Endothelial cell of umbilical vein (primary cell): ENCODE measurements at regions not wholly inside any gene's neighbourhood (a gene's known extent, or its start where the extent isn't known, plus 50 kb on each side); places are given as distances from the start of the nearest gene placed in this dataset.

Experiments
- BruUV-seq: library from RNA; stranded (reverse); fragments of 400-500 nt; replicated peaks from 2 replicates; lab custom pipeline; 2021; lab: Mats Ljungman, UMichigan
- CTCF ChIA-PET: fragments of 300-600, 350-600 bp; sonication (Branson Sonifier 250); formaldehyde crosslinking; loops from one replicate; lab custom pipeline; 2021; ENCODE audit warnings: antibody characterized with exemption, inconsistent platforms; lab: Charles Lee
- POLR2A ChIA-PET: fragments of 300-600, 350-600 bp; sonication (Branson Sonifier 250); formaldehyde crosslinking; loops from one replicate; lab custom pipeline; 2021; ENCODE audit warnings: antibody characterized with exemption, inconsistent platforms; lab: Charles Lee
- DNase-seq: peaks from one replicate; pipeline ENCODE4 v3.0.0-alpha.2; 2011; ENCODE audit warnings: low read depth, low spot score
- FAIRE-seq: peaks from 2 replicates; lab custom pipeline; 2011; peaks lifted over from hg19 to GRCh38; lab: Jason Lieb, UNC
- H2AFZ ChIP-seq: 2 replicates; pipeline ENCODE4 v1.6.0; 2012; ENCODE audit warnings: low read depth, low read length, control low read depth, inconsistent platforms
- H3K27ac ChIP-seq: 2 replicates; pipeline ENCODE4 v1.5.1; 2011; ENCODE audit warnings: low read depth, mild to moderate bottlenecking, control low read depth, low read length, moderate library complexity; ENCODE audit not compliant: insufficient read depth
- H3K27me3 ChIP-seq, 2 experiments: 2 replicates each; pipeline versions ENCODE4 v1.6.0 to v1.6.1; 2011; ENCODE audit warnings: low read length in 2 of 2, mixed read lengths in 1 of 2; ENCODE audit not compliant: control insufficient read depth in 2 of 2, insufficient read depth in 2 of 2
- H3K36me3 ChIP-seq, 2 experiments: 2 replicates in 1 of 2; 3 replicates in 1 of 2; pipeline ENCODE4 v1.5.1; 2011; ENCODE audit warnings: low read length in 2 of 2, mild to moderate bottlenecking in 1 of 2, moderate library complexity in 1 of 2; ENCODE audit not compliant: control insufficient read depth in 2 of 2, insufficient read depth in 2 of 2; ENCODE audit errors: extremely low read depth in 1 of 2
- H3K4me1 ChIP-seq: 3 replicates; pipeline ENCODE4 v1.5.1; 2011; ENCODE audit warnings: mild to moderate bottlenecking, low read length; ENCODE audit not compliant: control insufficient read depth, insufficient read depth; ENCODE audit errors: extremely low read depth
- H3K4me2 ChIP-seq: 2 replicates; pipeline ENCODE4 v1.6.1; 2011; ENCODE audit warnings: low read length, control low read depth, mixed read lengths; ENCODE audit not compliant: insufficient read depth
- H3K4me3 ChIP-seq, 3 experiments: fragments of 200-600 bp in 1 of 3; sonication (generic), shearing (Covaris generic) in 1 of 3; replicated peaks in 1 of 3; 2 replicates each; pipeline ENCODE4 v1.5.1; 2011 to 2016; ENCODE audit warnings: control low read depth in 3 of 3, low read length in 3 of 3, mild to moderate bottlenecking in 2 of 3, inconsistent platforms in 1 of 3, low read depth in 1 of 3, moderate library complexity in 1 of 3; ENCODE audit not compliant: insufficient read depth in 1 of 3
- H3K79me2 ChIP-seq: 2 replicates; pipeline ENCODE4 v1.6.0; 2012; ENCODE audit warnings: low read length, inconsistent platforms; ENCODE audit not compliant: control insufficient read depth, insufficient read depth
- H3K9ac ChIP-seq: replicated peaks from 2 replicates; pipeline ENCODE3; 2011; ENCODE audit warnings: low read length, control low read depth; ENCODE audit not compliant: insufficient read depth; ENCODE audit errors: extremely low read depth
- H3K9me1 ChIP-seq: replicated peaks from 3 replicates; pipeline ENCODE4 v1.6.0; 2011; ENCODE audit warnings: mild to moderate bottlenecking, low read length; ENCODE audit not compliant: control insufficient read depth, insufficient read depth; ENCODE audit errors: extremely low read depth
- H3K9me3 ChIP-seq: replicated peaks from 2 replicates; pipeline ENCODE4 v1.5.1; 2012; ENCODE audit warnings: low read length, inconsistent platforms; ENCODE audit not compliant: control insufficient read depth, insufficient read depth
- H4K20me1 ChIP-seq: replicated peaks from 2 replicates; pipeline ENCODE3; 2011; ENCODE audit warnings: mild to moderate bottlenecking, low read length; ENCODE audit not compliant: control insufficient read depth, insufficient read depth; ENCODE audit errors: extremely low read depth
- EZH2 ChIP-seq: IDR thresholded peaks from 2 replicates; pipeline ENCODE4 v1.6.1; 2012; ENCODE audit warnings: borderline replicate concordance, low read depth, mild to moderate bottlenecking, moderate library complexity, low read length, inconsistent platforms; ENCODE audit not compliant: severe bottlenecking
- FOS ChIP-seq: IDR thresholded peaks from 2 replicates; pipeline ENCODE4 v1.6.1; 2011; ENCODE audit warnings: mild to moderate bottlenecking, low read length, moderate library complexity, borderline replicate concordance; ENCODE audit not compliant: insufficient read depth
- GATA2 ChIP-seq: IDR thresholded peaks from 2 replicates; pipeline ENCODE4 v1.7.0; 2011; ENCODE audit warnings: low read depth, mild to moderate bottlenecking, moderate library complexity, mixed read lengths, low read length; ENCODE audit not compliant: insufficient read length, insufficient read depth
- JUN ChIP-seq: IDR thresholded peaks from 2 replicates; pipeline ENCODE4 v1.6.1; 2011; ENCODE audit warnings: borderline replicate concordance, low read depth; ENCODE audit not compliant: insufficient read length, insufficient read depth
- MYC ChIP-seq: IDR thresholded peaks from one replicate; pipeline ENCODE4 v1.6.1; 2011; ENCODE audit warnings: mild to moderate bottlenecking, low read depth, low read length
- POLR2A ChIP-seq: IDR thresholded peaks from 2 replicates; pipeline ENCODE4 v1.6.1; 2012; ENCODE audit warnings: low read depth, mild to moderate bottlenecking, control low read depth, low read length
- POLR2AphosphoS5 ChIP-seq: IDR thresholded peaks from 2 replicates; pipeline ENCODE4 v1.6.1; 2012; ENCODE audit warnings: low read depth, mild to moderate bottlenecking, control low read depth, low read length, moderate library complexity; ENCODE audit not compliant: insufficient read depth
- dilution Hi-C: fragments of 300-500 bp; cut with MboI; formaldehyde crosslinking; loops from one replicate; pipeline ENCODE4 v1.15.0; 2019; ENCODE audit warnings: low sequenced_read_pairs; ENCODE audit not compliant: extremely low pct_ligation_motif_present
- intact Hi-C: fragments of 100-400 bp; cut with micrococcal nuclease; formaldehyde crosslinking; loops from one replicate; pipeline ENCODE4 v1.10.0; 2022
- TF ChIP-seq, protein P1 (sequence below): IDR thresholded peaks from 2 replicates; pipeline ENCODE4 v1.6.1; 2011; ENCODE audit not compliant: insufficient read depth, insufficient read length
- TF ChIP-seq, protein P2 (sequence below), 2 donors: IDR thresholded peaks; 1 replicate in 1 of 2; 2 replicates in 1 of 2; pipeline ENCODE4 v1.5.1; 2011; ENCODE audit warnings: low read length in 2 of 2, mild to moderate bottlenecking in 2 of 2, moderate library complexity in 2 of 2, control low read depth in 1 of 2, inconsistent platforms in 1 of 2, low read depth in 1 of 2; ENCODE audit not compliant: insufficient read depth in 1 of 2; ENCODE audit errors: extremely low read depth in 1 of 2

DNA sequence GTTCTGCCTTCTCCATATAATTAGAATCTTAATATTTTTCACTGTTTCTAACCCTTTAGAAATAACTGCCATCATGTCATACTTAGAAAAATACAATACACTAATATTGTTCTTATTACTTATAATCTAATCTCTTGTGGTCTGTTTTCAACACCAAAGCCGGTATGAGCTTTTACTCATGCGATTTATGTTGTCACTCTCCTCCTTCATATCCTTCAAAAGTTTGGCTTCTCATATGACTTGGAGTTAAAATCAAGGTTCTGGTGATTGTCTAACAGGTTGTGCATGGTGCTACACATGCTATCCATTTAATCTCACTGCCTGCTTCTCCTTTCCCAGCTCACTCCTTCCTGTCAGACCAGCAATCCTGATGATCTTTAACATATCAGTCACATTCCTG, 1392.9 kb downstream of the ARAP2 start:
- Histone ChIP-seq H3K4me1 (no peaks in the 10 kb centered on the region), H3K9me3 (no peaks in the 10 kb centered on the region), H3K27me3 (no peaks in the 10 kb centered on the region), H3K36me3 (no peaks in the 10 kb centered on the region), H2AFZ (no peak overlapping the region), H4K20me1 (no peaks in the 10 kb centered on the region), H3K27ac (no peak overlapping the region), H3K4me2 (no peak overlapping the region), H3K4me3 (no peak overlapping the region), H3K79me2 (no peaks in the 10 kb centered on the region), H3K9ac (no peak overlapping the region), H3K9me1 (no peaks in the 10 kb centered on the region)
- CTCF ChIA-PET, result no interaction called here
- BruUV-seq, result no TSS peak
- no peak for DNase-seq
- no peak for FAIRE-seq
- intact Hi-C loops (no loop called here), dilution Hi-C loops (no loop called here)
- POLR2A ChIA-PET, result no interaction called here
- TF ChIP-seq JUN (no peak), MYC (no peak), GATA2 (no peak)

DNA sequence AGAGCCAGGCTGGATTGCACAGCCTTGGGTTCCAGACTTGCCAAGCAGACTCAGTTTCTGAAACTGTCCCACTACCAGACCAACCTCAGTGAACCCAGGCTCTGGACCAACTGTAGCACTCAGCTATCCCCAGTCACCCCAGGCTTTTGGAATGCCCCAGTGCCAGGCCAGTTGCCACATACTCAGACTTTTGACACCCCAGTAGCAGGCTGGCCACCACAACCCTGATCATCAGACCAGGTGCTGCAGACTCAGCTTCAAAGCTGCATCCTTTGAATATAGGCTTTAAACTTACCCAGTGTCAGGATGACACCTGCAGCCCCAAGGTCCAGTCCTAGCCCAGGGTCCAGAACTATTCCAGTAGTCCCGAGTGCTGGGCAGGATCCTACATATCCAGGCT, 1389.9 kb downstream of the ARAP2 start:
- Histone ChIP-seq H4K20me1 (no peaks in the 10 kb centered on the region), H3K36me3 (no peaks in the 10 kb centered on the region), H3K9me3 (no peaks in the 10 kb centered on the region), H3K27me3 (no peaks in the 10 kb centered on the region), H3K9ac (no peak overlapping the region), H3K27ac (no peak overlapping the region), H3K9me1 (no peaks in the 10 kb centered on the region), H2AFZ (no peak overlapping the region), H3K4me1 (no peaks in the 10 kb centered on the region), H3K79me2 (no peaks in the 10 kb centered on the region), H3K4me3 (no peak overlapping the region), H3K4me2 (no peak overlapping the region)
- DNase-seq, result no peak
- ChIA-PET CTCF (no interaction called here), POLR2A (no interaction called here)
- BruUV-seq, result no TSS peak
- intact Hi-C loops, result no loop called here
- TF ChIP-seq, protein P1, sequence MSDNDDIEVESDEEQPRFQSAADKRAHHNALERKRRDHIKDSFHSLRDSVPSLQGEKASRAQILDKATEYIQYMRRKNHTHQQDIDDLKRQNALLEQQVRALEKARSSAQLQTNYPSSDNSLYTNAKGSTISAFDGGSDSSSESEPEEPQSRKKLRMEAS, result no peak
- TF ChIP-seq EZH2 (no peak), POLR2AphosphoS5 (no peak), GATA2 (no peak), POLR2A (no peak), FOS (no peak), MYC (no peak), JUN (no peak)
- TF ChIP-seq, protein P2, sequence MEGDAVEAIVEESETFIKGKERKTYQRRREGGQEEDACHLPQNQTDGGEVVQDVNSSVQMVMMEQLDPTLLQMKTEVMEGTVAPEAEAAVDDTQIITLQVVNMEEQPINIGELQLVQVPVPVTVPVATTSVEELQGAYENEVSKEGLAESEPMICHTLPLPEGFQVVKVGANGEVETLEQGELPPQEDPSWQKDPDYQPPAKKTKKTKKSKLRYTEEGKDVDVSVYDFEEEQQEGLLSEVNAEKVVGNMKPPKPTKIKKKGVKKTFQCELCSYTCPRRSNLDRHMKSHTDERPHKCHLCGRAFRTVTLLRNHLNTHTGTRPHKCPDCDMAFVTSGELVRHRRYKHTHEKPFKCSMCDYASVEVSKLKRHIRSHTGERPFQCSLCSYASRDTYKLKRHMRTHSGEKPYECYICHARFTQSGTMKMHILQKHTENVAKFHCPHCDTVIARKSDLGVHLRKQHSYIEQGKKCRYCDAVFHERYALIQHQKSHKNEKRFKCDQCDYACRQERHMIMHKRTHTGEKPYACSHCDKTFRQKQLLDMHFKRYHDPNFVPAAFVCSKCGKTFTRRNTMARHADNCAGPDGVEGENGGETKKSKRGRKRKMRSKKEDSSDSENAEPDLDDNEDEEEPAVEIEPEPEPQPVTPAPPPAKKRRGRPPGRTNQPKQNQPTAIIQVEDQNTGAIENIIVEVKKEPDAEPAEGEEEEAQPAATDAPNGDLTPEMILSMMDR (IDR thresholded peaks at IDR 0.05; ENCODE audit: extremely low read depth in 1 of 2, insufficient read depth in 1 of 2, low read depth in 1 of 2, low read length in 2 of 2), result no peak
- dilution Hi-C loops, result no loop called here
- no peak for FAIRE-seq
